ENCODE measurements at regions not wholly inside any gene's neighbourhood (a gene's known extent, or its start where the extent isn't known, plus 50 kb on each side); places are given as distances from the start of the nearest gene placed in this dataset.
A peak's percentile ranks its signal among the peaks of the same experiment; 100 is the strongest.

GRCh38 chr3:159005137-159005536 is 203.3 kb downstream of the MFSD1 start:
- no peak for TF ChIP-seq CTCF (IDR thresholded peaks at IDR 0.05)
- TF ChIP-seq IRF3 (IDR thresholded peaks at IDR 0.05; ENCODE audit: low read depth, low read length), result no peak
- TF ChIP-seq GABPA (IDR thresholded peaks at IDR 0.05; ENCODE audit: low read depth), result no peak
- TF ChIP-seq YY1 (IDR thresholded peaks at IDR 0.05; ENCODE audit: low read depth), result no peak
- TF ChIP-seq FOXM1 (IDR thresholded peaks at IDR 0.05; ENCODE audit: low read depth), result no peak
- TF ChIP-seq TCF12 (IDR thresholded peaks at IDR 0.05), result peak; percentile 20; the same call in 1 of the 2 replicates
- TF ChIP-seq JUND (IDR thresholded peaks at IDR 0.05), result no peak
- TF ChIP-seq RAD21 (IDR thresholded peaks at IDR 0.05; ENCODE audit: low read length), result no peak
- no peak for TF ChIP-seq POLR2AphosphoS5 (IDR thresholded peaks at IDR 0.05; ENCODE audit: low read depth, low read length)
- TF ChIP-seq EP300 (IDR thresholded peaks at IDR 0.05; ENCODE audit: borderline replicate concordance in 1 of 2, low read depth in 1 of 2, low read length in 1 of 2), result peak in 1 of 2 experiments; percentile 77; a peak in 2 of 4 replicates
- TF ChIP-seq USF1 (IDR thresholded peaks at IDR 0.05; ENCODE audit: borderline replicate concordance, low read depth), result no peak
- TF ChIP-seq REST (IDR thresholded peaks at IDR 0.05; ENCODE audit: low read depth, low read length), result no peak
- no peak for TF ChIP-seq EZH2phosphoT487 (IDR thresholded peaks at IDR 0.05; ENCODE audit: borderline replicate concordance, low read depth)
